ENCODE measurements at regions not wholly inside any gene's neighbourhood (a gene's known extent, or its start where the extent isn't known, plus 50 kb on each side); places are given as distances from the start of the nearest gene placed in this dataset.

DNA sequence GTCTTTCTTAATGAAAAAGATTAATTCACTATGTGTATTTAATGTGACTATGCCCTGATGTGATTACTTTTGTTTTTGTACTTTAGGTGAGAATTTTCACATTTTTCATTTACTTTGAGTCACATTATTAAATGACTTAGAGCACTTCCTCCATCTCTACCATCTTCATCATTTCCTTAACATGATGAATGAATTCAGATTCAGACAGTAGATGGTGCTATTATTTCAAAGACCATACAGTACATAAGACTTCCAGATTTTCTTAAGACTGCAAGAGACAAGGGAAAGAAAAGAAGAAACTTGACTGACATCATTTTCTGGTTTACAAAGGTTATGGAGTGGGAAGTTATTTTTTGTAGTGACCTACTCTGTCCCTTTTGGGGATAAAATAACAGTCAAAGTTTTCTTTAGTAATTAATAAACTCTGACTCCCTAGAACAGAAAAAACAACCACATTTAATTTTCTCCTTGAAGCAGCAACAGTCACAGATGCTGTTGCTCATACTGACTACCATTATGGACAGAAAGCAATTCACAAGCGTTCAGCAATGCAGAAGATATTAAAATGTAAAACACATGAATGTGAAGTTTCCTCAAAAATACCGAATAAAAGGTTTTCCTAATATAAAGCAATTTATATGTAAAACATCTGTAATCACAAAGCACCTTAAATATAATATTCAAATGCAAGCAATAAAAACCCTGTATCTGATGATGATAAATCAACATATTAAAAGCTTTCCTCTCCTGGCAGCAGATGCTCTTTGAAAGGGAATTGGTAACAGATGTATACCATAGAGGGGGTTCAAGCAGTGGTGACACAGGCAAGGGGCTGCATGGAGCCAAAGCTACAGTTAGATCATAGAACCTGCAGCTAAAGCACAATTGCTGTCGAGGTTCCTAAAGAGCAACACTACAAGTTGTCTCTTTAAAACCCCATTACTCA lies 1010.9 kb upstream of the NXPH2 start:
- H3K9me3 ChIP-seq = no peaks in the 10 kb centered on the region
- no peak overlapping the region for H3K4me3 ChIP-seq
- DNase-seq = no peak
- H3K27me3 ChIP-seq = no peaks in the 10 kb centered on the region
- no peak for TF ChIP-seq POLR2A (IDR thresholded peaks at IDR 0.05)
- TF ChIP-seq, protein P1, sequence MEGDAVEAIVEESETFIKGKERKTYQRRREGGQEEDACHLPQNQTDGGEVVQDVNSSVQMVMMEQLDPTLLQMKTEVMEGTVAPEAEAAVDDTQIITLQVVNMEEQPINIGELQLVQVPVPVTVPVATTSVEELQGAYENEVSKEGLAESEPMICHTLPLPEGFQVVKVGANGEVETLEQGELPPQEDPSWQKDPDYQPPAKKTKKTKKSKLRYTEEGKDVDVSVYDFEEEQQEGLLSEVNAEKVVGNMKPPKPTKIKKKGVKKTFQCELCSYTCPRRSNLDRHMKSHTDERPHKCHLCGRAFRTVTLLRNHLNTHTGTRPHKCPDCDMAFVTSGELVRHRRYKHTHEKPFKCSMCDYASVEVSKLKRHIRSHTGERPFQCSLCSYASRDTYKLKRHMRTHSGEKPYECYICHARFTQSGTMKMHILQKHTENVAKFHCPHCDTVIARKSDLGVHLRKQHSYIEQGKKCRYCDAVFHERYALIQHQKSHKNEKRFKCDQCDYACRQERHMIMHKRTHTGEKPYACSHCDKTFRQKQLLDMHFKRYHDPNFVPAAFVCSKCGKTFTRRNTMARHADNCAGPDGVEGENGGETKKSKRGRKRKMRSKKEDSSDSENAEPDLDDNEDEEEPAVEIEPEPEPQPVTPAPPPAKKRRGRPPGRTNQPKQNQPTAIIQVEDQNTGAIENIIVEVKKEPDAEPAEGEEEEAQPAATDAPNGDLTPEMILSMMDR (IDR thresholded peaks at IDR 0.05) = peak in 3 of 6 experiments; percentile 24 to 35 (median 26)
- H3K27ac ChIP-seq = no peak overlapping the region
- no peaks in the 10 kb centered on the region for H3K36me3 ChIP-seq
- no peaks in the 10 kb centered on the region for H3K4me1 ChIP-seq

DNA sequence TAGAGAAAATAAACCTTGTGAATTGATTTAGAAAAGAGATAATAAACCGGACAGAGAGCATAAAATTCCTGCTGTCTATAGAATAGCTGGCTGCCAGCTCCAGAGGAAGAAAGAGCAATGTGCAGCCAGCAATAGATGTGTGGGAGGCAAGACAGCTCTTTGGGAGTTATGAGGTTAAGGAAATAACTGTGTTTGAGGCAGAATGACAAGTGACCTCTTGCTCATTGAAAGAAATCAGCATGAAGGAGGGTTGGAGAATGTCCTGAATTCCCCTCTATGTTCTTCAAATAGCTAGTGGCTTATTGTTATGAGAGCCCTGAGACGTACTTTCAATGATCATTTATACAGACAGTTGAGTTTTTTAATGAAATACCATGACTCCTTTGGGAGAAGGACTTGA lies 1009.9 kb upstream of the NXPH2 start:
- H3K9me3 ChIP-seq = no peaks in the 10 kb centered on the region
- TF ChIP-seq POLR2A (IDR thresholded peaks at IDR 0.05) = no peak
- DNase-seq = no peak
- no peak overlapping the region for H3K27ac ChIP-seq
- no peaks in the 10 kb centered on the region for H3K4me1 ChIP-seq
- H3K36me3 ChIP-seq = no peaks in the 10 kb centered on the region
- H3K4me3 ChIP-seq = no peak overlapping the region
- H3K27me3 ChIP-seq = no peaks in the 10 kb centered on the region

DNA sequence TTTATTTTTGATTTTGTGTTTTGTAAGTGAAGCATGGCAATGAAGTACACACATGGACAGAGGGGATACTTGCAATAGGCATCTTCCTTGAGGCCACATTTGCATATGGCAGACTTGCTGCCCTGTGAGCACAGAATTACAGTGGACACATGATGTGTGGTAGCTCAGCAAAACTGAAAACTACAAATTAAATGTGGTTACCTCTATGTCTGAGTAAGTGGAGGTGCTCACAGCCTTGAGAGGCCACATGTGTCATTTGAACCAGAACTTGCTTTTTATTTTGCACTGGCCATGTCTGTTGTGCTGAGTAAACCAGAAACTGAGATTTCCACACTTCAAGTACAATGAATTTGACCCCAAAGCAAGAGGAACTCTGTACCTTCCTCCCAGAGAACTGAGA lies 998.5 kb upstream of the NXPH2 start:
- no peak overlapping the region for H3K27ac ChIP-seq
- H3K27me3 ChIP-seq = no peaks in the 10 kb centered on the region
- no peaks in the 10 kb centered on the region for H3K36me3 ChIP-seq
- no peak for DNase-seq
- H3K4me1 ChIP-seq = no peaks in the 10 kb centered on the region
- no peaks in the 10 kb centered on the region for H3K9me3 ChIP-seq
- H3K4me3 ChIP-seq = no peak overlapping the region
- TF ChIP-seq, protein P1 (IDR thresholded peaks at IDR 0.05) = no peak
- no peak for TF ChIP-seq POLR2A (IDR thresholded peaks at IDR 0.05)

DNA sequence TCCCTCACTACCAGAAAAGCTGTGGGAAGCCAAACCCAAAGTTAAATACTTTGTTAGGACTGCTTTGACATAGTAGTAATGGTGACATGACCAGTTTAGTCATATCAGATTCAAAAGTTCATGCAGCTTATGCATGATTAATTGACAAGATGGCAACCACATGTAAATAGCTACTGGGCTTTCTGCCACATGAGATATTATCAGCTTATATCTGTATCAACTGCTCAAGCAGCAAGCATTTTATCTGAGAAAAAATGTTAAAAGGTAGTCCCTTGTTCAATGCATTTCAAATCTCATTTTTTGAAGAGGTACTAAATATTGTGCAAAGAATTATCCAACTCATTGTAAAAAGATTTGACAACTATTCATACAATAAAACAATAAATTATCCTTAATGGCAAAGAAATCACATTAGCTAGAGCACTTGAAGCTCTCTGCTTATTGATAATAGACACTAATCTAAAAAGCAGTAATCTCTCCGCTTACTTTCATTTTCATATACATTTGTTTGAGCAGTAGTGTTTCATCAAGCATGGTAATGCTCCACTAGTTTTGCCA lies 993.6 kb upstream of the NXPH2 start:
- TF ChIP-seq POLR2A (IDR thresholded peaks at IDR 0.05) = no peak
- TF ChIP-seq, protein P1 (IDR thresholded peaks at IDR 0.05) = no peak
- Histone ChIP-seq H3K4me3 (no peak overlapping the region), H3K36me3 (no peaks in the 10 kb centered on the region), H3K9me3 (no peaks in the 10 kb centered on the region), H3K4me1 (no peaks in the 10 kb centered on the region), H3K27me3 (no peaks in the 10 kb centered on the region), H3K27ac (no peak overlapping the region)
- no peak for DNase-seq

DNA sequence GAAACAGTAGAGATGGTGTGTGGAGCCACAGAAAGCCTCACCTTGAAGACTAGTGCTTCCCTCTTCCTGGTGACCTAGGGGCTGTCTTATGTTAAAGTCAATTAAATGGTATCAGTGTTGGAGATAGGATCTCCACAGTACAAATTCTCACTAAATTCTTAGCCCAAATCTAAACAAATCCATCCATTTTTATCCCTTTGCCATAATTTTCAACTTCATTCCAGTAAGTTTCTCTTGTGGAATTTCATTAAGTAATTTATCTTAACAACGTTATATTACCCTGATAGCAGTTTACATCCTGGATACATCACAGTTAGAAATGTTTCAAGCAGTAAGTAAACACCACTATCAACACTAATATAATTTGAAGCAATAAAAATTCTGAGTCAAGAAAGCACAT lies 989.4 kb upstream of the NXPH2 start:
- H3K36me3 ChIP-seq = no peaks in the 10 kb centered on the region
- no peak overlapping the region for H3K27ac ChIP-seq
- no peaks in the 10 kb centered on the region for H3K4me1 ChIP-seq
- no peaks in the 10 kb centered on the region for H3K27me3 ChIP-seq
- no peak for DNase-seq
- H3K9me3 ChIP-seq = no peaks in the 10 kb centered on the region
- TF ChIP-seq, protein P1 (IDR thresholded peaks at IDR 0.05) = no peak
- TF ChIP-seq POLR2A (IDR thresholded peaks at IDR 0.05) = no peak
- H3K4me3 ChIP-seq = no peak overlapping the region

DNA sequence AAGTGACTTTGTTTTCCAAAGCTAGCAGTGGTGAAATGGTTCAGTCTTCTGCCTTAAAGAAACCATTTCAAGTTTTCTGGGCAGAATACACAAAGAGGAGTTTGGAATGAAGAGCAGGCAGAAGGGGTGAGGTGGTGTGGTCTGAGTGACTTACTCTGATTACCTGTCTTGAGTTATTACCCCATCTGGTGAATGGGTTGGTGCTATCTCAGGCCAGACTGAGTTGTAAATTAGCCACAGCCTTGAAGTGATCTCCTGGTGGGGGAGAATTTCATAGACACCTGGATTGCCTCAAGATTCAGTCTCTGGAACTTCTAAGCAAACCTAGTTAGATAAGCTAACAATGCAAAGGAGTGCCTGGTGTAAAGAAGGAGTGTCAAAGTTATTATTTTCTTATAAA lies 983.5 kb upstream of the NXPH2 start:
- Histone ChIP-seq H3K36me3 (no peaks in the 10 kb centered on the region), H3K27me3 (no peaks in the 10 kb centered on the region), H3K9me3 (no peaks in the 10 kb centered on the region), H3K27ac (no peak overlapping the region), H3K4me1 (no peaks in the 10 kb centered on the region), H3K4me3 (no peak overlapping the region)
- DNase-seq = no peak
- TF ChIP-seq, protein P1 (IDR thresholded peaks at IDR 0.05) = no peak
- TF ChIP-seq POLR2A (IDR thresholded peaks at IDR 0.05) = no peak
